Activated CD4-positive, alpha-beta T cell treated with anti-CD3 and anti-CD28 coated beads for 1 hour (primary cell): ENCODE measurements at regions not wholly inside any gene's neighbourhood (a gene's known extent, or its start where the extent isn't known, plus 50 kb on each side); places are given as distances from the start of the nearest gene placed in this dataset.

Experiments used
- DNase-seq: peaks from one replicate; pipeline ENCODE4 v3.0.0-alpha.2; 2020

GRCh38 chr11:15890031-15890713 lies 466.2 kb downstream of the SOX6 start:
- DNase-seq: no peak

- no peak for DNase-seq
Observed at GRCh38 chr11:15893080-15893492, 463.3 kb downstream of the SOX6 start.

- no peak for DNase-seq
Observed at GRCh38 chr11:15896026-15896425, 460.3 kb downstream of the SOX6 start.

GRCh38 chr11:15896530-15896929 lies 459.8 kb downstream of the SOX6 start:
- no peak for DNase-seq

GRCh38 chr11:15897211-15897960 lies 459.0 kb downstream of the SOX6 start:
- DNase-seq: no peak

GRCh38 chr11:15901054-15901453 lies 455.3 kb downstream of the SOX6 start:
- DNase-seq: no peak

- no peak for DNase-seq
Observed at GRCh38 chr11:15901790-15902189, 454.6 kb downstream of the SOX6 start.

GRCh38 chr11:15903246-15903645 lies 453.1 kb downstream of the SOX6 start:
- no peak for DNase-seq

GRCh38 chr11:15905366-15906104 lies 450.8 kb downstream of the SOX6 start:
- no peak for DNase-seq

GRCh38 chr11:15906481-15907035 lies 449.8 kb downstream of the SOX6 start:
- no peak for DNase-seq

- DNase-seq: no peak
Observed at GRCh38 chr11:15907806-15908205, 448.5 kb downstream of the SOX6 start.

GRCh38 chr11:15909937-15910598 lies 446.3 kb downstream of the SOX6 start:
- DNase-seq: no peak

- no peak for DNase-seq
Observed at GRCh38 chr11:15910761-15911160, 445.6 kb downstream of the SOX6 start.

- DNase-seq: no peak
Observed at GRCh38 chr11:15911377-15912044, 444.8 kb downstream of the SOX6 start.

GRCh38 chr11:15912291-15912690 lies 444.1 kb downstream of the SOX6 start:
- DNase-seq: no peak

GRCh38 chr11:15912825-15913224 lies 443.5 kb downstream of the SOX6 start:
- DNase-seq: no peak

- no peak for DNase-seq
Observed at GRCh38 chr11:15913261-15913660, 443.1 kb downstream of the SOX6 start.
